ENCODE measurements at regions not wholly inside any gene's neighbourhood (a gene's known extent, or its start where the extent isn't known, plus 50 kb on each side); places are given as distances from the start of the nearest gene placed in this dataset.

DNA sequence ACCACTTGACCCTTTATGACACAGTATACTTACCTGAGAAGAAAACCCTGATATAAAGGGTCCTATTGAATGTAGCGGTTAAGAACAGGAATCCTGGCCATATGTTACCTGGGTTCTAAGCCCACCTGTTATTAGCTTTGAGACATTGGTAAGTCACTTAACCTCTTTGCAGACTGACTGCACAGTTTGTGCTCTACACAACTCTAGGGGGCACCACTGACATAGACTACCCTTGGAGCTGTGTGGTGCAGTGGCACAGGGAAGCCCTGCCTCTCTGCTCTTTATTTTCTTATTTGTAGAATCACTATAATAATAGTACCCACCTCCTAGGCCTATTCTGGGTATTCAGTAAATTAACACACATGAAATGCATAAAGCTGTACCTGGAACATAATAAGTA lies 165.6 kb downstream of the C1orf94 start:
- 83 to 100% (median 93%) methylated on average over 1 of the region's 1 CpG for WGBS, 5 donors
- H3K9me3 ChIP-seq: peaks cover 0 to 3% (median 0%) of the 10 kb centered on the region in 8 donors
- intact Hi-C loops (cut with DNase I; ENCODE audit: low total_unique reads): no loop called here

DNA sequence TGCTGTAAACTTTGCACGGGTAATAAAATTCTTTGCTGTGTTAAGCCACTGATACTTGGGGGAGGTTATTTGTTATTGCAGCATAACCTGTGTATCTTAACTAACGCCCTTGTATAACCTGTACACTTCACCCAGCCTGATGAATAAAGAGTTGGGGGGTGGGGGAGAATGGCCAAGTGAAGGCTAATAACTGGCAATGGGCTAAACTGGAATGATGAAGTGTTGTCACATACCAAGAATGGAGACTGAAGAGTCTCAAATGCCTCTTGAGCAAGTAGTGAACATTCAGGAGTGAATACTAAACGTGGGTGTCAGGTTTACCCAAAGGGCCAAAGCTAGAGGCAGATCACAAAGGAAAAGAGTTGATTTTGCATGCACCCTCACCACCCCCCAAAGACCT lies 169.4 kb downstream of the C1orf94 start:
- 49 to 66% (median 56%) methylated on average over 3 of the region's 3 CpGs for WGBS, 5 donors
- H3K9me3 ChIP-seq: no peaks in the 10 kb centered on the region
- intact Hi-C loops (cut with DNase I; ENCODE audit: low total_unique reads): no loop called here

More for the DNA sequence above, 165.6 kb downstream of the C1orf94 start:
- Histone ChIP-seq H3K27me3 (replicated peaks in 1 of 7) (peaks cover 0 to 20% (median 0%) of the 10 kb centered on the region in 7 donors), H3K4me3 (no peak overlapping the region), H3K4me1 (no peaks in the 10 kb centered on the region), H3K36me3 (no peaks in the 10 kb centered on the region), H3K27ac (no peak overlapping the region)
- no peak for TF ChIP-seq POLR2A (IDR thresholded peaks at IDR 0.05)
- TF ChIP-seq, protein P1, sequence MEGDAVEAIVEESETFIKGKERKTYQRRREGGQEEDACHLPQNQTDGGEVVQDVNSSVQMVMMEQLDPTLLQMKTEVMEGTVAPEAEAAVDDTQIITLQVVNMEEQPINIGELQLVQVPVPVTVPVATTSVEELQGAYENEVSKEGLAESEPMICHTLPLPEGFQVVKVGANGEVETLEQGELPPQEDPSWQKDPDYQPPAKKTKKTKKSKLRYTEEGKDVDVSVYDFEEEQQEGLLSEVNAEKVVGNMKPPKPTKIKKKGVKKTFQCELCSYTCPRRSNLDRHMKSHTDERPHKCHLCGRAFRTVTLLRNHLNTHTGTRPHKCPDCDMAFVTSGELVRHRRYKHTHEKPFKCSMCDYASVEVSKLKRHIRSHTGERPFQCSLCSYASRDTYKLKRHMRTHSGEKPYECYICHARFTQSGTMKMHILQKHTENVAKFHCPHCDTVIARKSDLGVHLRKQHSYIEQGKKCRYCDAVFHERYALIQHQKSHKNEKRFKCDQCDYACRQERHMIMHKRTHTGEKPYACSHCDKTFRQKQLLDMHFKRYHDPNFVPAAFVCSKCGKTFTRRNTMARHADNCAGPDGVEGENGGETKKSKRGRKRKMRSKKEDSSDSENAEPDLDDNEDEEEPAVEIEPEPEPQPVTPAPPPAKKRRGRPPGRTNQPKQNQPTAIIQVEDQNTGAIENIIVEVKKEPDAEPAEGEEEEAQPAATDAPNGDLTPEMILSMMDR (IDR thresholded peaks at IDR 0.05 in 8 of 11, conservative IDR thresholded peaks at IDR 0.05 in 3 of 11): no peak
- TF ChIP-seq POLR2AphosphoS5 (IDR thresholded peaks at IDR 0.05): no peak
- DNase-seq: no peak

DNA sequence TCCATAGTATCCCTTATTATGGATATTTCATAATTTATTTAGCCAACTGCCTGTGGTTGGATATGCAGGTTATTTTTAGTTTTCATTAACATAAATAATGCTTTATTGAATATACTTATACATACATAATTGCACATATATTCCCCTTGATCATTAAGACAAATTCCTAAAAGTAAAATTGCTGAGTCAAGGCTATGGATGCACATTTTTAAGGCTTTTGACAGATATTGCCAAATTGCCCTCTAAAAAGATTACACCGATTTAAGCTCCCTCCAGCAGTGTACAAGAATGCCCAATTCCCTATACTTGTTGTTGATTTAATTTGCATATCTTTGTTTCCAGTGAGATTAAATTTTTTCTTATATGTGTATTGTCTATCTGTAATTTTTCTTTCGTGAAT lies 176.7 kb downstream of the C1orf94 start:
- no peaks in the 10 kb centered on the region for H3K4me1 ChIP-seq
- no peak overlapping the region for H3K27ac ChIP-seq
- WGBS, 5 donors: 88 to 97% (median 91%) methylated on average over 2 of the region's 2 CpGs
- intact Hi-C loops (cut with DNase I; ENCODE audit: low total_unique reads): no loop called here
- no peak for DNase-seq
- H3K4me3 ChIP-seq: no peak overlapping the region
- H3K27me3 ChIP-seq (replicated peaks in 1 of 7): peaks cover 0 to 42% (median 0%) of the 10 kb centered on the region in 7 donors
- H3K9me3 ChIP-seq: no peaks in the 10 kb centered on the region
- no peaks in the 10 kb centered on the region for H3K36me3 ChIP-seq
- TF ChIP-seq, protein P1 (IDR thresholded peaks at IDR 0.05 in 8 of 11, conservative IDR thresholded peaks at IDR 0.05 in 3 of 11): no peak
- TF ChIP-seq POLR2A (IDR thresholded peaks at IDR 0.05) (no peak), POLR2AphosphoS5 (IDR thresholded peaks at IDR 0.05) (no peak)

More for the DNA sequence above, 169.4 kb downstream of the C1orf94 start:
- no peak for TF ChIP-seq POLR2A (IDR thresholded peaks at IDR 0.05)
- TF ChIP-seq, protein P1 (IDR thresholded peaks at IDR 0.05 in 8 of 11, conservative IDR thresholded peaks at IDR 0.05 in 3 of 11): no peak
- TF ChIP-seq POLR2AphosphoS5 (IDR thresholded peaks at IDR 0.05): no peak
- no peak overlapping the region for H3K4me3 ChIP-seq
- no peak for DNase-seq
- H3K27ac ChIP-seq: no peak overlapping the region
- no peaks in the 10 kb centered on the region for H3K36me3 ChIP-seq
- H3K4me1 ChIP-seq: no peaks in the 10 kb centered on the region
- peaks cover 0 to 13% (median 0%) of the 10 kb centered on the region in 7 donors for H3K27me3 ChIP-seq (replicated peaks in 1 of 7)

DNA sequence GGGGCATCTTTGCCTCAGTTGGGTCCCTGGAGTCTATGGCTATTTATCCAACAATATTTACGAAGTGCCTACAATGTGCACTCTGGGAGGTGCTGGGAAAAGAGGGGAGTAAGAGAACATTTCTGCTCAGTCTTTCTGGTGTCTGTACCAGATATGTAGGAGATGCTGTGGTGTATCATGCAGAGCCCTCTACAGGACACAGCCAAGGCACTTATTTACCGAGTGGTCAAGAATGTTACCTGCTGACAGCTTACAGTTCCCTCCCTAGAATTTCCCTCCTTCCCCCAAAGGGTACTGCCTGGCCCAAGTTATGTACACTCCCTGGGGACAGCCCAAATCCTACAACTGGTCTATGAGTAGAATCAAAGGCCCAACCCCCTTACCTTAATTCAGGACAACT lies 177.7 kb downstream of the C1orf94 start:
- H3K4me1 ChIP-seq: no peaks in the 10 kb centered on the region
- 44 to 58% (median 51%) methylated on average over 2 of the region's 2 CpGs for WGBS, 5 donors
- H3K27me3 ChIP-seq (replicated peaks in 1 of 7): peaks cover 0 to 39% (median 0%) of the 10 kb centered on the region in 7 donors
- H3K4me3 ChIP-seq: no peak overlapping the region
- H3K27ac ChIP-seq: no peak overlapping the region
- intact Hi-C loops (cut with DNase I; ENCODE audit: low total_unique reads): no loop called here
- DNase-seq: no peak
- TF ChIP-seq POLR2A (IDR thresholded peaks at IDR 0.05): no peak
- no peak for TF ChIP-seq POLR2AphosphoS5 (IDR thresholded peaks at IDR 0.05)
- TF ChIP-seq, protein P1 (IDR thresholded peaks at IDR 0.05 in 8 of 11, conservative IDR thresholded peaks at IDR 0.05 in 3 of 11): no peak
- no peaks in the 10 kb centered on the region for H3K9me3 ChIP-seq
- no peaks in the 10 kb centered on the region for H3K36me3 ChIP-seq
